Neuron (in vitro differentiated cells): ENCODE measurements at regions not wholly inside any gene's neighbourhood (a gene's known extent, or its start where the extent isn't known, plus 50 kb on each side); places are given as distances from the start of the nearest gene placed in this dataset.
"Not testable (repeated sequence)": the region's sequence is repeated elsewhere in the genome, so short reads cannot be mapped to it uniquely, and the experiment has no call there.

ENCODE experiments used
- H2AFZ ChIP-seq: one replicate; pipeline ENCODE4 v1.6.1; 2013; ENCODE audit warnings: low read depth, mild to moderate bottlenecking, inconsistent platforms, low read length, moderate library complexity
- H3K27me3 ChIP-seq: one replicate; pipeline ENCODE4 v1.6.1; 2013; ENCODE audit warnings: low read length; ENCODE audit not compliant: insufficient read depth
- H3K36me3 ChIP-seq: one replicate; pipeline ENCODE4 v1.6.1; 2013; ENCODE audit warnings: low read length; ENCODE audit not compliant: insufficient read depth
- H3K4me1 ChIP-seq: one replicate; pipeline ENCODE4 v1.6.1; 2013; ENCODE audit warnings: low read length; ENCODE audit not compliant: insufficient read depth
- H3K4me3 ChIP-seq: 2 replicates; pipeline ENCODE4 v1.5.1; 2013; ENCODE audit warnings: mild to moderate bottlenecking, low read length, moderate library complexity
- H3K9me3 ChIP-seq: one replicate; pipeline ENCODE4 v1.6.1; 2013; ENCODE audit warnings: low read length

GRCh38 chr5:32869216-32869615 is 158.1 kb downstream of the NPR3 start:
- no peaks in the 10 kb centered on the region for H3K4me1 ChIP-seq
- no peak overlapping the region for H3K4me3 ChIP-seq
- no peaks in the 10 kb centered on the region for H3K27me3 ChIP-seq
- H2AFZ ChIP-seq, result no peak overlapping the region
- H3K36me3 ChIP-seq, result no peaks in the 10 kb centered on the region
- H3K9me3 ChIP-seq, result no peaks in the 10 kb centered on the region

GRCh38 chr5:32876791-32877190 is 165.7 kb downstream of the NPR3 start:
- H3K4me1 ChIP-seq, result peaks cover 6% of the 10 kb centered on the region
- no peak overlapping the region for H3K4me3 ChIP-seq
- no peak overlapping the region for H2AFZ ChIP-seq
- no peaks in the 10 kb centered on the region for H3K27me3 ChIP-seq
- no peaks in the 10 kb centered on the region for H3K36me3 ChIP-seq
- no peaks in the 10 kb centered on the region for H3K9me3 ChIP-seq

GRCh38 chr5:32879364-32879763 is 168.2 kb downstream of the NPR3 start:
- not testable (repeated sequence) for H3K27me3 ChIP-seq, H3K4me1 ChIP-seq, H3K9me3 ChIP-seq, H3K4me3 ChIP-seq, H2AFZ ChIP-seq, H3K36me3 ChIP-seq

GRCh38 chr5:32880796-32881195 is 169.7 kb downstream of the NPR3 start:
- Histone ChIP-seq H3K27me3 (no peaks in the 10 kb centered on the region), H3K9me3 (no peaks in the 10 kb centered on the region), H3K4me1 (peaks cover 6% of the 10 kb centered on the region), H2AFZ (no peak overlapping the region), H3K36me3 (no peaks in the 10 kb centered on the region), H3K4me3 (no peak overlapping the region)

GRCh38 chr5:32887390-32887789 is 176.3 kb downstream of the NPR3 start:
- no peaks in the 10 kb centered on the region for H3K36me3 ChIP-seq
- no peak overlapping the region for H2AFZ ChIP-seq
- no peaks in the 10 kb centered on the region for H3K4me1 ChIP-seq
- no peaks in the 10 kb centered on the region for H3K9me3 ChIP-seq
- no peaks in the 10 kb centered on the region for H3K27me3 ChIP-seq
- no peak overlapping the region for H3K4me3 ChIP-seq

- H3K36me3 ChIP-seq, result no peaks in the 10 kb centered on the region
- H3K4me1 ChIP-seq, result no peaks in the 10 kb centered on the region
- H3K27me3 ChIP-seq, result no peaks in the 10 kb centered on the region
- H3K9me3 ChIP-seq, result no peaks in the 10 kb centered on the region
- no peak overlapping the region for H2AFZ ChIP-seq
- H3K4me3 ChIP-seq, result no peak overlapping the region
Observed at GRCh38 chr5:32889078-32889477, 178.0 kb downstream of the NPR3 start.

GRCh38 chr5:32903613-32904012 is 192.5 kb downstream of the NPR3 start:
- no peak overlapping the region for H2AFZ ChIP-seq
- H3K4me1 ChIP-seq, result no peaks in the 10 kb centered on the region
- no peak overlapping the region for H3K4me3 ChIP-seq
- no peaks in the 10 kb centered on the region for H3K9me3 ChIP-seq
- H3K27me3 ChIP-seq, result no peaks in the 10 kb centered on the region
- no peaks in the 10 kb centered on the region for H3K36me3 ChIP-seq

GRCh38 chr5:32908641-32909040 is 197.5 kb downstream of the NPR3 start:
- no peaks in the 10 kb centered on the region for H3K27me3 ChIP-seq
- no peaks in the 10 kb centered on the region for H3K4me1 ChIP-seq
- H2AFZ ChIP-seq, result no peak overlapping the region
- no peaks in the 10 kb centered on the region for H3K9me3 ChIP-seq
- no peaks in the 10 kb centered on the region for H3K36me3 ChIP-seq
- no peak overlapping the region for H3K4me3 ChIP-seq

GRCh38 chr5:32909207-32909606 is 198.1 kb downstream of the NPR3 start:
- no peaks in the 10 kb centered on the region for H3K36me3 ChIP-seq
- H3K9me3 ChIP-seq, result no peaks in the 10 kb centered on the region
- no peaks in the 10 kb centered on the region for H3K4me1 ChIP-seq
- no peak overlapping the region for H3K4me3 ChIP-seq
- no peak overlapping the region for H2AFZ ChIP-seq
- no peaks in the 10 kb centered on the region for H3K27me3 ChIP-seq

- no peaks in the 10 kb centered on the region for H3K9me3 ChIP-seq
- H3K4me3 ChIP-seq, result no peak overlapping the region
- no peaks in the 10 kb centered on the region for H3K36me3 ChIP-seq
- no peaks in the 10 kb centered on the region for H3K4me1 ChIP-seq
- H3K27me3 ChIP-seq, result no peaks in the 10 kb centered on the region
- no peak overlapping the region for H2AFZ ChIP-seq
Observed at GRCh38 chr5:32916648-32917047, 205.5 kb downstream of the NPR3 start.

GRCh38 chr5:32928761-32929160 is 217.6 kb downstream of the NPR3 start:
- H3K9me3 ChIP-seq, result no peaks in the 10 kb centered on the region
- no peaks in the 10 kb centered on the region for H3K4me1 ChIP-seq
- no peak overlapping the region for H3K4me3 ChIP-seq
- H2AFZ ChIP-seq, result no peak overlapping the region
- H3K36me3 ChIP-seq, result no peaks in the 10 kb centered on the region
- H3K27me3 ChIP-seq, result no peaks in the 10 kb centered on the region

GRCh38 chr5:32931438-32931837 is 220.3 kb downstream of the NPR3 start:
- H2AFZ ChIP-seq, H3K4me1 ChIP-seq, H3K4me3 ChIP-seq, H3K36me3 ChIP-seq, H3K27me3 ChIP-seq, H3K9me3 ChIP-seq: not testable (repeated sequence)

- Histone ChIP-seq H3K4me3 (no peak overlapping the region), H3K27me3 (no peaks in the 10 kb centered on the region), H3K4me1 (no peaks in the 10 kb centered on the region), H3K9me3 (no peaks in the 10 kb centered on the region), H2AFZ (no peak overlapping the region), H3K36me3 (no peaks in the 10 kb centered on the region)
Observed at GRCh38 chr5:32932241-32932935, 221.3 kb downstream of the NPR3 start.

- Histone ChIP-seq H3K36me3 (no peaks in the 10 kb centered on the region), H3K9me3 (no peaks in the 10 kb centered on the region), H2AFZ (no peak overlapping the region), H3K27me3 (no peaks in the 10 kb centered on the region), H3K4me3 (no peak overlapping the region), H3K4me1 (no peaks in the 10 kb centered on the region)
Observed at GRCh38 chr5:32933692-32934091, 222.6 kb downstream of the NPR3 start.
